Ishikawa (cell line): ENCODE measurements at regions not wholly inside any gene's neighbourhood (a gene's known extent, or its start where the extent isn't known, plus 50 kb on each side); places are given as distances from the start of the nearest gene placed in this dataset.

Experiments used
- CEBPB ChIP-seq: IDR thresholded peaks from 2 replicates; pipeline ENCODE4 v1.6.1; 2012
- CREB1 ChIP-seq: IDR thresholded peaks from 2 replicates; pipeline ENCODE4 v1.6.1; 2012; ENCODE audit warnings: low read depth
- EGR1 ChIP-seq: IDR thresholded peaks from 2 replicates; pipeline ENCODE4 v1.6.1; 2012
- EP300 ChIP-seq: IDR thresholded peaks from 2 replicates; pipeline ENCODE4 v1.6.1; 2012; ENCODE audit warnings: borderline replicate concordance
- FOXM1 ChIP-seq: IDR thresholded peaks from 2 replicates; pipeline ENCODE4 v1.6.1; 2012; ENCODE audit warnings: low read depth, borderline replicate concordance
- NFIC ChIP-seq: IDR thresholded peaks from 2 replicates; pipeline ENCODE4 v1.6.1; 2012
- RAD21 ChIP-seq: IDR thresholded peaks from 2 replicates; pipeline ENCODE4 v1.6.1; 2012; ENCODE audit warnings: low read depth
- TAF1 ChIP-seq: IDR thresholded peaks from 2 replicates; pipeline ENCODE4 v1.6.1; 2012; ENCODE audit warnings: low read depth, mild to moderate bottlenecking
- TCF12 ChIP-seq: IDR thresholded peaks from 2 replicates; pipeline ENCODE4 v1.6.1; 2012; ENCODE audit warnings: low read depth
- TEAD4 ChIP-seq: IDR thresholded peaks from 2 replicates; pipeline ENCODE4 v1.6.1; 2012
- USF1 ChIP-seq: IDR thresholded peaks from 2 replicates; pipeline ENCODE4 v1.6.1; 2012
- YY1 ChIP-seq: IDR thresholded peaks from 2 replicates; pipeline ENCODE4 v1.6.1; 2012; ENCODE audit warnings: low read depth
- ZBTB7A ChIP-seq: IDR thresholded peaks from 2 replicates; pipeline ENCODE4 v1.6.1; 2012; ENCODE audit warnings: low read depth
- TF ChIP-seq, protein P1 (sequence below): IDR thresholded peaks from 2 replicates; pipeline ENCODE4 v1.6.1; 2012; ENCODE audit warnings: low read depth, mild to moderate bottlenecking
- TF ChIP-seq, protein P2 (sequence below): IDR thresholded peaks from 2 replicates; pipeline ENCODE4 v1.6.1; 2012

- TF ChIP-seq EP300 = no peak
- TF ChIP-seq YY1 = no peak
These were observed 76.8 kb upstream of the ZNF678 start for GRCh38 chr1:227486559-227486958.

DNA sequence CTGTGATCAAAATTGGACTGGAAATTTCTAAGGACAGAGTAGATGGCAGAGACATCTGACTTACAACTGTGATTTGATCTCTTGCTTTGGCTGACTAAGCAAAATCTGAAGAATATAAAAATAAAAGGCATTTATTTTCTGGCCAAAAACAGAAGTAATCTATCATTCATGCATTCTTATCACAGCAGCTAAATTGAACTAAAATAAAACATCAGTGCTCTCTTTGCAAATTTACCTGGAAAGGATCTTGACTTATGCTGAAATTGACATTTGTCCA is 81.4 kb upstream of the ZNF678 start:
- no peak for TF ChIP-seq RAD21
- TF ChIP-seq TAF1 = no peak
- TF ChIP-seq, protein P1, sequence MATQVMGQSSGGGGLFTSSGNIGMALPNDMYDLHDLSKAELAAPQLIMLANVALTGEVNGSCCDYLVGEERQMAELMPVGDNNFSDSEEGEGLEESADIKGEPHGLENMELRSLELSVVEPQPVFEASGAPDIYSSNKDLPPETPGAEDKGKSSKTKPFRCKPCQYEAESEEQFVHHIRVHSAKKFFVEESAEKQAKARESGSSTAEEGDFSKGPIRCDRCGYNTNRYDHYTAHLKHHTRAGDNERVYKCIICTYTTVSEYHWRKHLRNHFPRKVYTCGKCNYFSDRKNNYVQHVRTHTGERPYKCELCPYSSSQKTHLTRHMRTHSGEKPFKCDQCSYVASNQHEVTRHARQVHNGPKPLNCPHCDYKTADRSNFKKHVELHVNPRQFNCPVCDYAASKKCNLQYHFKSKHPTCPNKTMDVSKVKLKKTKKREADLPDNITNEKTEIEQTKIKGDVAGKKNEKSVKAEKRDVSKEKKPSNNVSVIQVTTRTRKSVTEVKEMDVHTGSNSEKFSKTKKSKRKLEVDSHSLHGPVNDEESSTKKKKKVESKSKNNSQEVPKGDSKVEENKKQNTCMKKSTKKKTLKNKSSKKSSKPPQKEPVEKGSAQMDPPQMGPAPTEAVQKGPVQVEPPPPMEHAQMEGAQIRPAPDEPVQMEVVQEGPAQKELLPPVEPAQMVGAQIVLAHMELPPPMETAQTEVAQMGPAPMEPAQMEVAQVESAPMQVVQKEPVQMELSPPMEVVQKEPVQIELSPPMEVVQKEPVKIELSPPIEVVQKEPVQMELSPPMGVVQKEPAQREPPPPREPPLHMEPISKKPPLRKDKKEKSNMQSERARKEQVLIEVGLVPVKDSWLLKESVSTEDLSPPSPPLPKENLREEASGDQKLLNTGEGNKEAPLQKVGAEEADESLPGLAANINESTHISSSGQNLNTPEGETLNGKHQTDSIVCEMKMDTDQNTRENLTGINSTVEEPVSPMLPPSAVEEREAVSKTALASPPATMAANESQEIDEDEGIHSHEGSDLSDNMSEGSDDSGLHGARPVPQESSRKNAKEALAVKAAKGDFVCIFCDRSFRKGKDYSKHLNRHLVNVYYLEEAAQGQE = no peak
- TF ChIP-seq YY1 = no peak
- TF ChIP-seq EP300 = no peak
- no peak for TF ChIP-seq NFIC
- no peak for TF ChIP-seq TEAD4
- no peak for TF ChIP-seq FOXM1
- no peak for TF ChIP-seq USF1
- no peak for TF ChIP-seq CREB1
- TF ChIP-seq ZBTB7A = no peak
- TF ChIP-seq EGR1 = no peak
- TF ChIP-seq TCF12 = no peak
- TF ChIP-seq CEBPB = no peak
- TF ChIP-seq, protein P2, sequence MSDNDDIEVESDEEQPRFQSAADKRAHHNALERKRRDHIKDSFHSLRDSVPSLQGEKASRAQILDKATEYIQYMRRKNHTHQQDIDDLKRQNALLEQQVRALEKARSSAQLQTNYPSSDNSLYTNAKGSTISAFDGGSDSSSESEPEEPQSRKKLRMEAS = no peak

DNA sequence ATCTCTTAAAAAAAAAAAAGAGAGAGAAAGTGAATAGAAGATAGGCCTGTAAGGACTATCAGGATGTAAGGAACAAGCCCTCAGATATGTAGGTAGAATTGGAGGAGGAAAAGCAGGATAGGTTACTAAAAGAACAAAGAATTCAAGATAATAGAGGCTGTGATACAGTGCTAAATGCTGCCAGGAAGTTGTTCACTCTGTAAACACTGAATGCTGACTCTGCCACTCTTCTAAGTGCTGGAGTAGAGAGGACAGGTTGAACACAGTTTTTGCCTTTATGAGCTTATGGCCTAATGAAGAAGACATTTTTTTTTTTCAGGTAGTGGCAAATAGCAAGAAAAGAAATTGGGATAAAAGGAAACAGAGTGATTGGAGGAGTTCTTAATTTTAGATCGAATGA is 90.6 kb upstream of the ZNF678 start:
- TF ChIP-seq RAD21 = no peak
- TF ChIP-seq, protein P2 = no peak
- no peak for TF ChIP-seq TAF1
- TF ChIP-seq EGR1 = no peak
- TF ChIP-seq TCF12 = no peak
- TF ChIP-seq USF1 = no peak
- TF ChIP-seq, protein P1 = no peak
- TF ChIP-seq FOXM1 = no peak
- TF ChIP-seq EP300 = no peak
- TF ChIP-seq ZBTB7A = no peak
- no peak for TF ChIP-seq CREB1
- no peak for TF ChIP-seq YY1
- no peak for TF ChIP-seq TEAD4
- no peak for TF ChIP-seq NFIC

DNA sequence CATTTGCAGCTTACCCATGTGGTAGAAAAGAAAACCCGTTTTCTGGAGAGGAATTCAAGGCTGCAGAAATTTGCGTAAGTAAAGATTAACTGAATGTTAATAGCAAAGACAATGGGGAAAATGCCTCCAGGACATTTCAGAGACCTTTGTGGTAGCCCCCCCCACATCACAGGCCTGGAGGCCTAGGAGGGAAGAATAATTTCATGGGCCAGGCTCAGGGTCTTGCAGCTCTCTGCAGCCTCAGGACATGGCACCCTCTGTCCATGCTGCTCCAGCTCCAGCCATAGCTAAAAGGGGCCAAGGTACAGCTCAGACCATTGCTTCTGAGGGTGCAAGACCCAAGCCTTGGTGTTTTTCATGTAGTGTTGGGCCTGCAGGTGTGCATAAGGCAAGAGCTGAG is 92.7 kb upstream of the ZNF678 start:
- TF ChIP-seq TCF12 = no peak
- no peak for TF ChIP-seq TEAD4
- TF ChIP-seq CEBPB = no peak
- no peak for TF ChIP-seq EP300
- TF ChIP-seq, protein P2 = no peak
- no peak for TF ChIP-seq USF1
- TF ChIP-seq, protein P1 = no peak
- no peak for TF ChIP-seq NFIC
- TF ChIP-seq FOXM1 = no peak
- no peak for TF ChIP-seq YY1
- TF ChIP-seq EGR1 = no peak
- TF ChIP-seq CREB1 = no peak
- TF ChIP-seq ZBTB7A = no peak
- TF ChIP-seq RAD21 = no peak
- no peak for TF ChIP-seq TAF1
